Activated naive CD4-positive, alpha-beta T cell treated with anti-CD3 and anti-CD28 coated beads for 36 hours (primary cell): ENCODE measurements at regions not wholly inside any gene's neighbourhood (a gene's known extent, or its start where the extent isn't known, plus 50 kb on each side); places are given as distances from the start of the nearest gene placed in this dataset.
A peak's percentile ranks its signal among the peaks of the same experiment; 100 is the strongest.

Source experiments
- CTCF ChIA-PET: fragments of 350-600 bp; sonication (Branson Sonifier 250); formaldehyde crosslinking; loops from one replicate; lab custom pipeline; 2021; ENCODE audit warnings: antibody characterized with exemption; lab: Charles Lee
- DNase-seq: peaks from one replicate; pipeline ENCODE4 v3.0.0-alpha.2; 2020
- H3K27ac Mint-ChIP-seq: one replicate; pipeline ENCODE4 v1.8.0; 2021; ENCODE audit warnings: mild to moderate bottlenecking, mixed read lengths
- H3K27me3 Mint-ChIP-seq: one replicate; pipeline ENCODE4 v1.8.0; 2021; ENCODE audit warnings: low read depth, mixed read lengths
- H3K36me3 Mint-ChIP-seq: one replicate; pipeline ENCODE4 v1.8.0; 2021; ENCODE audit warnings: low read depth, mixed read lengths
- H3K4me1 Mint-ChIP-seq: one replicate; pipeline ENCODE4 v1.8.0; 2021; ENCODE audit warnings: low read depth, mixed read lengths
- H3K4me3 Mint-ChIP-seq: one replicate; pipeline ENCODE4 v1.8.0; 2021; ENCODE audit warnings: mild to moderate bottlenecking, moderate library complexity, mixed read lengths
- H3K9me3 Mint-ChIP-seq: one replicate; pipeline ENCODE4 v1.8.0; 2021; ENCODE audit warnings: mixed read lengths
- intact Hi-C: fragments of 100-400 bp; cut with micrococcal nuclease; formaldehyde crosslinking; loops from one replicate; pipeline ENCODE4 v1.15.1; 2023

GRCh38 chr15:99440551-99441443 lies 125.0 kb upstream of the MEF2A start:
- CTCF ChIA-PET = interaction anchor here (1.1 kb wide), 1 partner anchor 167 kb away, joined by 5 read pairs; no protein-coding TSS in a partner anchor
- DNase-seq = no peak
- no peaks in the 10 kb centered on the region for H3K9me3 Mint-ChIP-seq
- intact Hi-C loops = loop anchor here (5.0 to 10.0 kb wide), 2 partner anchors 127 to 1154 kb away; partner anchors contain the start of gene MEF2A
- H3K27ac Mint-ChIP-seq = peak overlapping the region; percentile 39
- H3K4me1 Mint-ChIP-seq = peaks cover 63% of the 10 kb centered on the region
- no peaks in the 10 kb centered on the region for H3K27me3 Mint-ChIP-seq
- no peaks in the 10 kb centered on the region for H3K36me3 Mint-ChIP-seq
- no peak overlapping the region for H3K4me3 Mint-ChIP-seq

- CTCF ChIA-PET = interaction anchor here (1.1 kb wide), 1 partner anchor 168 kb away, joined by 5 read pairs; no protein-coding TSS in a partner anchor
- peak overlapping the region; percentile 39 for H3K27ac Mint-ChIP-seq
- intact Hi-C loops = loop anchor here (5.0 to 10.0 kb wide), 2 partner anchors 126 to 1153 kb away; partner anchors contain the start of gene MEF2A
Measured at GRCh38 chr15:99441444-99441800, 124.4 kb upstream of the MEF2A start.

GRCh38 chr15:99441871-99442251 lies 123.9 kb upstream of the MEF2A start:
- H3K27ac Mint-ChIP-seq = no peak overlapping the region
- H3K27me3 Mint-ChIP-seq = no peaks in the 10 kb centered on the region
- intact Hi-C loops = loop anchor here (1.0 to 10.0 kb wide), 4 partner anchors 17 to 1153 kb away; partner anchors contain the start of gene MEF2A
- H3K4me1 Mint-ChIP-seq = peaks cover 62% of the 10 kb centered on the region
- no peaks in the 10 kb centered on the region for H3K9me3 Mint-ChIP-seq
- CTCF ChIA-PET = interaction anchor here (1.1 kb wide), 1 partner anchor 169 kb away, joined by 5 read pairs; no protein-coding TSS in a partner anchor
- H3K4me3 Mint-ChIP-seq = no peak overlapping the region
- H3K36me3 Mint-ChIP-seq = no peaks in the 10 kb centered on the region
- DNase-seq = no peak

More at GRCh38 chr15:99441444-99441800, 124.4 kb upstream of the MEF2A start:
- DNase-seq = no peak
- no peaks in the 10 kb centered on the region for H3K36me3 Mint-ChIP-seq
- no peaks in the 10 kb centered on the region for H3K9me3 Mint-ChIP-seq
- no peaks in the 10 kb centered on the region for H3K27me3 Mint-ChIP-seq
- H3K4me1 Mint-ChIP-seq = peaks cover 61% of the 10 kb centered on the region
- no peak overlapping the region for H3K4me3 Mint-ChIP-seq

GRCh38 chr15:99442252-99442897 lies 123.4 kb upstream of the MEF2A start:
- no peaks in the 10 kb centered on the region for H3K27me3 Mint-ChIP-seq
- no peaks in the 10 kb centered on the region for H3K36me3 Mint-ChIP-seq
- intact Hi-C loops = loop anchor here (1.0 to 10.0 kb wide), 4 partner anchors 17 to 1152 kb away; partner anchors contain the start of gene MEF2A
- H3K4me3 Mint-ChIP-seq = no peak overlapping the region
- no peak for DNase-seq
- H3K27ac Mint-ChIP-seq = no peak overlapping the region
- CTCF ChIA-PET = no interaction called here
- no peaks in the 10 kb centered on the region for H3K9me3 Mint-ChIP-seq
- peaks cover 57% of the 10 kb centered on the region for H3K4me1 Mint-ChIP-seq

GRCh38 chr15:99443056-99443756 lies 122.6 kb upstream of the MEF2A start:
- CTCF ChIA-PET = interaction anchor here (0.6 kb wide), 1 partner anchor 71 kb away, joined by 3 read pairs; no protein-coding TSS in a partner anchor

GRCh38 chr15:99443768-99444446 lies 121.9 kb upstream of the MEF2A start:
- no peak for DNase-seq
- intact Hi-C loops = loop anchor here (2.0 to 10.0 kb wide), 3 partner anchors 37 to 1151 kb away; partner anchors contain the start of gene MEF2A
- Mint-ChIP-seq H3K27ac (no peak overlapping the region), H3K27me3 (no peaks in the 10 kb centered on the region), H3K36me3 (no peaks in the 10 kb centered on the region), H3K9me3 (no peaks in the 10 kb centered on the region), H3K4me3 (no peak overlapping the region), H3K4me1 (peaks cover 54% of the 10 kb centered on the region)
- CTCF ChIA-PET = interaction anchor here (0.6 kb wide), 1 partner anchor 71 kb away, joined by 3 read pairs; no protein-coding TSS in a partner anchor

More at GRCh38 chr15:99443056-99443756, 122.6 kb upstream of the MEF2A start:
- Mint-ChIP-seq H3K9me3 (no peaks in the 10 kb centered on the region), H3K4me1 (peaks cover 56% of the 10 kb centered on the region), H3K27ac (no peak overlapping the region), H3K27me3 (no peaks in the 10 kb centered on the region), H3K4me3 (no peak overlapping the region), H3K36me3 (no peaks in the 10 kb centered on the region)
- intact Hi-C loops = loop anchor here (2.0 to 10.0 kb wide), 3 partner anchors 38 to 1152 kb away; partner anchors contain the start of gene MEF2A
- DNase-seq = no peak

- no peak overlapping the region for H3K27ac Mint-ChIP-seq
- DNase-seq = no peak
- no peaks in the 10 kb centered on the region for H3K9me3 Mint-ChIP-seq
- no peak overlapping the region for H3K4me3 Mint-ChIP-seq
- CTCF ChIA-PET = no interaction called here
- no peaks in the 10 kb centered on the region for H3K27me3 Mint-ChIP-seq
- intact Hi-C loops = loop anchor here (10.0 kb wide), 1 partner anchor 1149 kb away; no protein-coding TSS in a partner anchor
- no peaks in the 10 kb centered on the region for H3K36me3 Mint-ChIP-seq
- H3K4me1 Mint-ChIP-seq = peaks cover 64% of the 10 kb centered on the region
Measured at GRCh38 chr15:99445272-99445850, 120.4 kb upstream of the MEF2A start.

- Mint-ChIP-seq H3K36me3 (no peaks in the 10 kb centered on the region), H3K4me3 (no peak overlapping the region)
- CTCF ChIA-PET = interaction anchor here (0.6 kb wide), 1 partner anchor 258 kb away, joined by 3 read pairs; no protein-coding TSS in a partner anchor
Measured at GRCh38 chr15:99446565-99447496, 119.0 kb upstream of the MEF2A start.

GRCh38 chr15:99447497-99448371 lies 118.0 kb upstream of the MEF2A start:
- no peak overlapping the region for H3K27ac Mint-ChIP-seq
- no peak overlapping the region for H3K4me3 Mint-ChIP-seq
- CTCF ChIA-PET = no interaction called here
- intact Hi-C loops = loop anchor here (10.0 kb wide), 1 partner anchor 1147 kb away; no protein-coding TSS in a partner anchor
- DNase-seq = no peak
- no peaks in the 10 kb centered on the region for H3K27me3 Mint-ChIP-seq
- H3K4me1 Mint-ChIP-seq = peaks cover 68% of the 10 kb centered on the region
- no peaks in the 10 kb centered on the region for H3K36me3 Mint-ChIP-seq
- no peaks in the 10 kb centered on the region for H3K9me3 Mint-ChIP-seq

More at GRCh38 chr15:99446565-99447496, 119.0 kb upstream of the MEF2A start:
- Mint-ChIP-seq H3K9me3 (no peaks in the 10 kb centered on the region), H3K27ac (no peak overlapping the region), H3K27me3 (no peaks in the 10 kb centered on the region), H3K4me1 (peaks cover 72% of the 10 kb centered on the region)
- DNase-seq = no peak
- intact Hi-C loops = loop anchor here (10.0 kb wide), 1 partner anchor 1148 kb away; no protein-coding TSS in a partner anchor
